ENCODE measurements at regions not wholly inside any gene's neighbourhood (a gene's known extent, or its start where the extent isn't known, plus 50 kb on each side); places are given as distances from the start of the nearest gene placed in this dataset.
"Not testable (repeated sequence)": the region's sequence is repeated elsewhere in the genome, so short reads cannot be mapped to it uniquely, and the experiment has no call there.

GRCh38 chr5:79924936-79925893, 65.8 kb downstream of the MTX3 start:
- CTCF ChIA-PET: interaction anchor here (1.0 to 3.3 kb wide), 4 partner anchors 38 to 368 kb away, joined by 4 to 28 read pairs (median 6); no protein-coding TSS in a partner anchor
- no peak overlapping the region for H3K4me3 Mint-ChIP-seq
- intact Hi-C loops (cut with micrococcal nuclease): loop anchor here (1.0 to 10.0 kb wide), 2 partner anchors 158 to 380 kb away; no protein-coding TSS in a partner anchor
- no peaks in the 10 kb centered on the region for H3K27me3 Mint-ChIP-seq (ENCODE audit: low read depth)
- no peaks in the 10 kb centered on the region for H3K36me3 Mint-ChIP-seq (ENCODE audit: low read depth)
- peaks cover 1% of the 10 kb centered on the region for H3K9me3 Mint-ChIP-seq
- H3K27ac Mint-ChIP-seq: no peak overlapping the region
- peak; percentile 30 for DNase-seq
- no peaks in the 10 kb centered on the region for H3K4me1 Mint-ChIP-seq (ENCODE audit: low read depth)

GRCh38 chr5:79923431-79923830, 67.6 kb downstream of the MTX3 start:
- no peaks in the 10 kb centered on the region for H3K4me1 Mint-ChIP-seq (ENCODE audit: low read depth)
- peaks cover 7% of the 10 kb centered on the region for H3K9me3 Mint-ChIP-seq
- no peak for DNase-seq
- intact Hi-C loops (cut with micrococcal nuclease): loop anchor here (10.0 kb wide), 1 partner anchor 381 kb away; no protein-coding TSS in a partner anchor
- H3K27ac Mint-ChIP-seq: no peak overlapping the region
- H3K36me3 Mint-ChIP-seq (ENCODE audit: low read depth): no peaks in the 10 kb centered on the region
- H3K27me3 Mint-ChIP-seq (ENCODE audit: low read depth): no peaks in the 10 kb centered on the region
- CTCF ChIA-PET: interaction anchor here (1.1 to 3.3 kb wide), 2 partner anchors 15 to 161 kb away, joined by 3 to 28 read pairs; no protein-coding TSS in a partner anchor
- no peak overlapping the region for H3K4me3 Mint-ChIP-seq

GRCh38 chr5:79922626-79923025, 68.4 kb downstream of the MTX3 start:
- CTCF ChIA-PET: interaction anchor here (1.0 to 1.1 kb wide), 2 partner anchors 14 to 161 kb away, joined by 3 to 5 read pairs; no protein-coding TSS in a partner anchor
- H3K4me3 Mint-ChIP-seq: no peak overlapping the region
- intact Hi-C loops (cut with micrococcal nuclease): loop anchor here (10.0 kb wide), 1 partner anchor 382 kb away; no protein-coding TSS in a partner anchor
- H3K36me3 Mint-ChIP-seq (ENCODE audit: low read depth): no peaks in the 10 kb centered on the region
- no peak for DNase-seq
- H3K9me3 Mint-ChIP-seq: peaks cover 10% of the 10 kb centered on the region
- no peak overlapping the region for H3K27ac Mint-ChIP-seq
- H3K27me3 Mint-ChIP-seq (ENCODE audit: low read depth): no peaks in the 10 kb centered on the region
- H3K4me1 Mint-ChIP-seq (ENCODE audit: low read depth): no peaks in the 10 kb centered on the region

DNA sequence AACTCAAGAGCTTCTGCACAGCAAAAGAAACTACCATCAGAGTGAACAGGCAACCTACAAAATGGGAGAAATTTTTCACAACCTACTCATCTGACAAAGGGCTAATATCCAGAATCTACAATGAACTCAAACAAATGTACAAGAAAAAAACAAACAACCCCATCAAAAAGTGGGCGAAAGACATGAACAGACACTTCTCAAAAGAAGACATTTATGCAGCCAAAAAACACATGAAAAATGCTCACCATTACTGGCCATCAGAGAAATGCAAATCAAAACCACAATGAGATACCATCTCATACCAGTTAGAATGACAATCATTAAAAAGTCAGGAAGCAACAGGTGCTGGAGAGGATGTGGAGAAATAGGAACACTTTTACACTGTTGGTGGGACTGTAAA, 83.6 kb downstream of the MTX3 start:
- H3K9me3 Mint-ChIP-seq; DNase-seq; H3K36me3 Mint-ChIP-seq (ENCODE audit: low read depth); CTCF ChIA-PET; H3K27ac Mint-ChIP-seq; H3K4me1 Mint-ChIP-seq (ENCODE audit: low read depth); intact Hi-C loops (cut with micrococcal nuclease); H3K4me3 Mint-ChIP-seq; H3K27me3 Mint-ChIP-seq (ENCODE audit: low read depth): not testable (repeated sequence)

DNA sequence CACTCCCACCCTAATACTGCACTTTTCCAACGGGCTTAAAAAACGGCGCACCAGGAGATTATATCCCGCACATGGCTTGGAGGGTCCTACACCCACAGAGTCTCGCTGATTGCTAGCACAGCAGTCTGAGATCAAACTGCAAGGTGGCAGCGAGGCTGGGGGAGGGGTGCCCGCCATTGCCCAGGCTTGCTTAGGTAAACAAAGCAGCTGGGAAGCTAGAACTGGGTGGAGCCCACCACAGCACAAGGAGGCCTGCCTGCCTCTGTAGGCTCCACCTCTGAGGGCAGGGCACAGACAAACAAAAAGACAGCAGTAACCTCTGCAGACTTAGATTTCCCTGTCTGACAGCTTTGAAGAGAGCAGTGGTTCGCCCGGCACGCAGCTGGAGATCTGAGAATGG, 88.5 kb downstream of the MTX3 start:
- H3K9me3 Mint-ChIP-seq; H3K27ac Mint-ChIP-seq; CTCF ChIA-PET; H3K4me3 Mint-ChIP-seq; DNase-seq; intact Hi-C loops (cut with micrococcal nuclease); H3K36me3 Mint-ChIP-seq (ENCODE audit: low read depth); H3K4me1 Mint-ChIP-seq (ENCODE audit: low read depth): not testable (repeated sequence)
- H3K27me3 Mint-ChIP-seq (ENCODE audit: low read depth): peaks cover 24% of the 10 kb centered on the region

DNA sequence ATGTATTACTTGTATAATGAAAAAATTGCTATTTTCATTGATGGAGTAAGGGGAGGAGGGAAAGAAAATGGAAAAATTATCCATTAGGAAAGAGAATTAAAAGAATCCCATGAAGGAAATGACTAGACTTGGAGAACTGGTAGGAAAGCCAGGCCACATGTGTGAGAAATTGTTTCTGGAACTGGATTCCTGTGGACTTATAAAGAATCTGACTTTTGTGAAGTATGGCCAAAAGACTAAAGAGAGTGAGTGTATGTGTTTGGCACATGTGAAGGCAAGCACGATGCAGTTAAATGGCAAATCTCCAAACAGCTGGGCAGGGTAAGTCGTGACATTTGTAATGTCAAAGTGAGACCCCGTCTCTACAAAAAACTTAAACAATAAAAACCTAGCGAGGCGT, 89.4 kb downstream of the MTX3 start:
- CTCF ChIA-PET: no interaction called here
- no peak overlapping the region for H3K27ac Mint-ChIP-seq

DNA sequence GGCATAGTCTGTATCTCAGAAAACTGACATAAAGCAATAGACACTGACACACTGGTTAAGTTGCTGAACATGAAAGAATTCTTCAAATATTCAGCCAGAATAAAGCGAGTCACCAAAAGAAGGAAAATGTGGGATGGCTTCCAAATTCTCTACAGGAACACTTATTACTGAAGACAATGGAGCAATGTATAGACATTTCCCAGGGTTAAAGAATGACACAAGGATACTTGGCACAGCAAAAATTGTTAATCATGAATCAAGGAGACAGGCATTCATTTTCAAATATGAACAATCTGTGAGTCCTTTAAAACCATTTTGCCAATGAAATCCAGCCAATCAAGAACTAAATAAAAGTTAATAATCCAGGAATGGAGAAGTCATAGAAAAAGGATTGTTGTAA, 92.5 kb downstream of the MTX3 start:
- Mint-ChIP-seq H3K9me3 (no peaks in the 10 kb centered on the region), H3K27ac (no peak overlapping the region), H3K4me1 (ENCODE audit: low read depth) (no peaks in the 10 kb centered on the region), H3K27me3 (ENCODE audit: low read depth) (peaks cover 34% of the 10 kb centered on the region), H3K36me3 (ENCODE audit: low read depth) (no peaks in the 10 kb centered on the region), H3K4me3 (no peak overlapping the region)
- CTCF ChIA-PET: no interaction called here
- intact Hi-C loops (cut with micrococcal nuclease): no loop called here
- no peak for DNase-seq

More for the DNA sequence above, 89.4 kb downstream of the MTX3 start:
- H3K9me3 Mint-ChIP-seq: no peaks in the 10 kb centered on the region
- no peaks in the 10 kb centered on the region for H3K36me3 Mint-ChIP-seq (ENCODE audit: low read depth)
- peaks cover 24% of the 10 kb centered on the region for H3K27me3 Mint-ChIP-seq (ENCODE audit: low read depth)
- no peaks in the 10 kb centered on the region for H3K4me1 Mint-ChIP-seq (ENCODE audit: low read depth)
- no peak for DNase-seq
- H3K4me3 Mint-ChIP-seq: no peak overlapping the region
- intact Hi-C loops (cut with micrococcal nuclease): no loop called here

- CTCF ChIA-PET: no interaction called here
- H3K4me3 Mint-ChIP-seq: no peak overlapping the region
- peaks cover 23% of the 10 kb centered on the region for H3K27me3 Mint-ChIP-seq (ENCODE audit: low read depth)
- H3K36me3 Mint-ChIP-seq (ENCODE audit: low read depth): no peaks in the 10 kb centered on the region
- no peaks in the 10 kb centered on the region for H3K9me3 Mint-ChIP-seq
- no peak overlapping the region for H3K27ac Mint-ChIP-seq
- intact Hi-C loops (cut with micrococcal nuclease): no loop called here
- no peak for DNase-seq
- H3K4me1 Mint-ChIP-seq (ENCODE audit: low read depth): no peaks in the 10 kb centered on the region
Observed at GRCh38 chr5:79893976-79894375, 97.1 kb downstream of the MTX3 start.

DNA sequence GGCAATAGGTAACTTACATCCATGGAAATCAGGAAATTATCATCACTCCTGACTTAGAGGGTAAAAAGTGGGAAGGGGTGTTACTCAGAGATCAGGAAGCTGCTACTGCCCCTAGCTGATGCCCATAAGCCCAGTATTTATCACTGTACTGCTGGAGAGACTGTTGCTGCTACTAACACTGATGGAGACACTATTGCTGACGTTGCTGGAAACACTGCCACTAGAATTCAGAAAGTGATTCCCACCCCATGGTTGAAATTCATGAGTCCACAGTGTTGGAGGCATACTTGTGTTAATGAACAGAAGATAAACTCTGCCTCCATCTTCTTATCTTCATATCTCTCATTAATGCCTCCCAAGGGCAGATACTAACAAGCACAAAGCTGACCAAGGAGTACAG, 97.6 kb downstream of the MTX3 start:
- H3K27me3 Mint-ChIP-seq (ENCODE audit: low read depth): peaks cover 19% of the 10 kb centered on the region
- CTCF ChIA-PET: no interaction called here
- no peak for DNase-seq
- H3K9me3 Mint-ChIP-seq: no peaks in the 10 kb centered on the region
- no peak overlapping the region for H3K27ac Mint-ChIP-seq
- H3K4me1 Mint-ChIP-seq (ENCODE audit: low read depth): no peaks in the 10 kb centered on the region
- no peak overlapping the region for H3K4me3 Mint-ChIP-seq
- intact Hi-C loops (cut with micrococcal nuclease): no loop called here
- no peaks in the 10 kb centered on the region for H3K36me3 Mint-ChIP-seq (ENCODE audit: low read depth)

GRCh38 chr5:79890930-79891249, 100.2 kb downstream of the MTX3 start:
- intact Hi-C loops (cut with micrococcal nuclease): no loop called here
- CTCF ChIA-PET: no interaction called here
- Mint-ChIP-seq H3K9me3 (no peaks in the 10 kb centered on the region), H3K4me3 (no peak overlapping the region), H3K27ac (no peak overlapping the region), H3K36me3 (ENCODE audit: low read depth) (no peaks in the 10 kb centered on the region), H3K4me1 (ENCODE audit: low read depth) (no peaks in the 10 kb centered on the region), H3K27me3 (ENCODE audit: low read depth) (peaks cover 10% of the 10 kb centered on the region)
- DNase-seq: no peak

DNA sequence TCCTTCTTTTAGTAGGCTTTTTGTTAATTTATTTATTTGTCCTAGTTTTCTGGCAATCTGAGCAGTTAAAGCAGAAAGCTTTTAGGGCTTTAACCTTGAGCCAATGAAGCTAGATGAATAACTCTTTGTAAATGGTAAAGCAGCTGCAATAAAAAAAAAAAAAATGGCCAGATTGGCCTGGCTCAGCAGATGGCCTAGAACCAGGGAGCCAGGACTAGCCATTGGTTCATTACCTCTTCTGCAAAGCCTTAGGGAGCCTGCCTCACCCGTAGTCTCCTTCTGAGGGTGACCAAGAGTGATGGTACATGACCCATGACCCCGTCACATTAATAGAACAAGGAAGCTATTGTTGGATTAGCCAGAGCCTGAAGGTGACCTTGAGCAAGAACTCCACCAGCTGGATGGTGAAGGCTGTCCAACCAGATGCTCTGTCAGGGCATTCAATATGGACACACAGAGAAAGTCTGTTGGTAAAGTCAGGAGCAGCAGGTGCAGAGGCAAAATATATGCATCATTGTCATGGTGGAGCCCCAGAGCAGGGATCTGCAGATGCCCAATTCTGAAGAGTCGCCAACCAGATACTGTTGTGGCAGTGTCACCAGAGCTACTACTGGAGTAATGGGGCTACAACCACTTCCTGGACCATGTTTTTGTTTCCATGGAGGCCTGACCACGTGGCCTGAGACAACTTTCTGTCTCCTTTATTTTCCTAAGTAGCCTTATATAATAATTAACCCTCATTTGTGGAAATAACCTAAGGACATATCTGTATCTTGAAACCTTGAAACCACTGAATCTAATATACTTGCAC, 100.7 kb downstream of the MTX3 start:
- no peaks in the 10 kb centered on the region for H3K36me3 Mint-ChIP-seq (ENCODE audit: low read depth)
- CTCF ChIA-PET: no interaction called here

DNA sequence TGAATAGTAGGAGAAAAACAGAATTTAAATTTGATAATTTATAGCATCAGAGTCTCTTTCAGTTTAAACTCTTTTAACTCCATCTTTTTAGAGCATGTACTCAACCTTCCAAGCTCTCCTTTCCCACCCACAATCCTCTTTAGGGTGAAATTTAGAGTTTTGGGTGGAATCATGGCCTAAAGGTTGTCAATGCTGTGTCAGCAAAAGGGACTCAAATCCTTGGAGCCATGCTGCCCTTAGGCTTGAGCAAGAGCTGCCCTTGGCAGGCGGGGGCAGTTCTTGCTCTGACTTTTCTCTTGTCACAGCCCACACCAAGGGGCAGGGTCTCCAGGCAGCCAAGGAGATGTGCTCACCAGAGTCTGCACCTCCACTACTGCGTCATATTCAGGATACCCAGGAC, 102.4 kb downstream of the MTX3 start:
- intact Hi-C loops (cut with micrococcal nuclease): no loop called here
- no peak overlapping the region for H3K27ac Mint-ChIP-seq
- CTCF ChIA-PET: interaction anchor here (0.8 to 1.4 kb wide), 2 partner anchors 10 to 181 kb away, joined by 3 to 4 read pairs; no protein-coding TSS in a partner anchor
- H3K4me1 Mint-ChIP-seq (ENCODE audit: low read depth): no peaks in the 10 kb centered on the region
- H3K27me3 Mint-ChIP-seq (ENCODE audit: low read depth): peaks cover 2% of the 10 kb centered on the region
- no peak overlapping the region for H3K4me3 Mint-ChIP-seq
- no peaks in the 10 kb centered on the region for H3K9me3 Mint-ChIP-seq
- H3K36me3 Mint-ChIP-seq (ENCODE audit: low read depth): no peaks in the 10 kb centered on the region
- DNase-seq: no peak

More for the DNA sequence above, 100.7 kb downstream of the MTX3 start:
- intact Hi-C loops (cut with micrococcal nuclease): no loop called here
- Mint-ChIP-seq H3K4me3 (no peak overlapping the region), H3K4me1 (ENCODE audit: low read depth) (no peaks in the 10 kb centered on the region), H3K27ac (no peak overlapping the region), H3K9me3 (no peaks in the 10 kb centered on the region), H3K27me3 (ENCODE audit: low read depth) (peaks cover 9% of the 10 kb centered on the region)
- DNase-seq: no peak

Measured in activated naive CD4-positive, alpha-beta T cell treated with anti-CD3 and anti-CD28 coated beads for 36 hours (primary cell).